ENCODE measurements at regions not wholly inside any gene's neighbourhood (a gene's known extent, or its start where the extent isn't known, plus 50 kb on each side); places are given as distances from the start of the nearest gene placed in this dataset.

DNA sequence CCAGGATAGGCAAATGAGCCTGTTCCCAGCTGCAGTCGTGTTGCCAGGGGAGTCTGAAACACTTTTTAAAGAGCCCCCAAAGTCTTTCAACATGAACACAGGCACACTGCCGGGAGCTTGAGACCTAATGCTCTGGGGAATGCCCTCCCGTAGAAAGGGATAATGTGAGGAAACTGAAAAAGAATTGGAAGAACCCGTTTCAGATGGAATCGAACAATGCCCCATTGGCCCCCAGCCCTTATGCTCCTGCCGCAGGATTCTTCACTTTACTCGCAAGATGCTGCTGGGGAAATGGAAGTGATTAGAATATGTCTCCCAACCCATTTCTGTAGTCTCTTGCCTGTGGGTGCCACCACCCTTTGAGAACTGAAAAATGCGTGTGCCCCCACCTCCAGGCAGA lies 136.3 kb upstream of the GATA6 start:
- TF ChIP-seq, protein P1, sequence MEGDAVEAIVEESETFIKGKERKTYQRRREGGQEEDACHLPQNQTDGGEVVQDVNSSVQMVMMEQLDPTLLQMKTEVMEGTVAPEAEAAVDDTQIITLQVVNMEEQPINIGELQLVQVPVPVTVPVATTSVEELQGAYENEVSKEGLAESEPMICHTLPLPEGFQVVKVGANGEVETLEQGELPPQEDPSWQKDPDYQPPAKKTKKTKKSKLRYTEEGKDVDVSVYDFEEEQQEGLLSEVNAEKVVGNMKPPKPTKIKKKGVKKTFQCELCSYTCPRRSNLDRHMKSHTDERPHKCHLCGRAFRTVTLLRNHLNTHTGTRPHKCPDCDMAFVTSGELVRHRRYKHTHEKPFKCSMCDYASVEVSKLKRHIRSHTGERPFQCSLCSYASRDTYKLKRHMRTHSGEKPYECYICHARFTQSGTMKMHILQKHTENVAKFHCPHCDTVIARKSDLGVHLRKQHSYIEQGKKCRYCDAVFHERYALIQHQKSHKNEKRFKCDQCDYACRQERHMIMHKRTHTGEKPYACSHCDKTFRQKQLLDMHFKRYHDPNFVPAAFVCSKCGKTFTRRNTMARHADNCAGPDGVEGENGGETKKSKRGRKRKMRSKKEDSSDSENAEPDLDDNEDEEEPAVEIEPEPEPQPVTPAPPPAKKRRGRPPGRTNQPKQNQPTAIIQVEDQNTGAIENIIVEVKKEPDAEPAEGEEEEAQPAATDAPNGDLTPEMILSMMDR (IDR thresholded peaks at IDR 0.05): no peak
- TF ChIP-seq POLR2A (IDR thresholded peaks at IDR 0.05): no peak

Measured in thyroid gland (tissue), 4 donors.